ENCODE measurements at regions not wholly inside any gene's neighbourhood (a gene's known extent, or its start where the extent isn't known, plus 50 kb on each side); places are given as distances from the start of the nearest gene placed in this dataset.

DNA sequence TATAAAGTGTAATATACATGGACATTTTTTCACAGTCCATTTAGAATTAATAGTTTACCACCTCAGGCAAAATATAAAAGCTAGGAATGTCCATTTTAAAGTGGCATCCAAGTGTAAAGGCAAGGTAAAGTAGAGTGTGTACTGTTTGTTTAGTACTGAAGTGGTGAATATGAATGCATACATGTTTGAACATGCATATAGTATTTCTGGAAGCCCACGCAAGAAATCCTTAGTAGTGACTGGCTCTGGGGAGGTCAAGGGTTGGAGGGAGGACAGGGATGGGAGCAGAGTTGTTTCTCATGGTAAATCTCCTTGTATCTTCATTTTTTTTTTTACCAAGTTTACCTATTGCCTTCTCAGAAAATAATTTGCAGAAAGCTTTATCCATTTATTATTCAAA lies 129.2 kb downstream of the UNC5CL start:
- no peak for DNase-seq (ENCODE audit: low read depth in 2 of 2)

- no peak for DNase-seq (ENCODE audit: low read depth in 2 of 2)
Observed at GRCh38 chr6:40907198-40907701, 131.8 kb downstream of the UNC5CL start.

DNA sequence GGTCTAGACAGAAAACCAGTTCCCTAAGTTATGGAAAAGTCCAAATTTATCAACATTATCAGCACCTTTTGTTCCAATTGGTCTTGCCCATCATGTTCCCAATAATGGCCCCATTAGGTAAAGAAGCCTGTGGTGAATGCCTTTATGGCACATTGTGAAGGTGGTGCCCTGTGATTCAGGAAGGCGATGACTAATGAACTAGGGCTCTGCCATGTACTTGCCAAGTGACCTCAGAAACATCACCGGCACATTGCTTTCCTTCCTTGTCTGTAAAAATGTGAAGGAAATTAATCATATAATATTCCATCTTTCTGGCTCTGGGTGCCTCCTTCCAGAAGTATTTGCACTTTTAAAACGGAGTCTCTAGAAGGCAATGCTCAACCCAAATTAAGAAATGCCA lies 132.3 kb downstream of the UNC5CL start:
- DNase-seq (ENCODE audit: low read depth in 2 of 2) = no peak

DNA sequence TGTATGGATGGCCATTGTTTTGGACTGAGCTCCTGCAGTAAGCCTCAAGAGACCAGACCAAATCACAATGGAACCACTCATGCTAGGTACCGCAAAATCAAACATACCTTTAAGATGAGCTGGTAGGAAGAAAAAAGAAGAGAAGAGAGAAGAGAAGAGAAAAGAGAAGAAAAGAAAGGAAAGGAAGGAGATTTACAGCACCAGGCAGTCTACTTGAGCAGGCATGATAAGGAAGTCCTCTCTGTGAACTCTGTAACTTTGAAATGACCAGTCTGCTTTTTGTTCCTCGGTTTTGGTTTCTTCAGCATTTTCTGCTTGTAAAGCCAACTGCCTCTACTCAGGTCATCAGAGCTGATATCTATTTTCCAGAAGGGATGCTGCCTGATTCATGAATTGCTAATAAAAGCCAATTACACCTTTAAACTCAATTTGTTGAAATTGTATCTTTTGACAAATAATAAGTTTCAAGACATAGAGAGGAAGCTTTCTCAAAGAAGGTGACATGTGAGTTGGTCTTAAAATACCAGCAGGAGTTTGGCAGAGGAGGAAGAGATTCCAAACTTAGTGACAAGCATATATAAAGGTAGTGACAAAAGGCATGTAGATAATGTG lies 134.3 kb downstream of the UNC5CL start:
- DNase-seq (ENCODE audit: low read depth in 2 of 2) = no peak

GRCh38 chr6:40903456-40903855 lies 135.6 kb downstream of the UNC5CL start:
- no peak for DNase-seq (ENCODE audit: low read depth in 2 of 2)

GRCh38 chr6:40901322-40902055 lies 137.5 kb downstream of the UNC5CL start:
- no peak for DNase-seq (ENCODE audit: low read depth in 2 of 2)

GRCh38 chr6:40900791-40901190 lies 138.2 kb downstream of the UNC5CL start:
- DNase-seq (ENCODE audit: low read depth in 2 of 2) = no peak

- no peak for DNase-seq (ENCODE audit: low read depth in 2 of 2)
Observed at GRCh38 chr6:40899684-40900155, 139.3 kb downstream of the UNC5CL start.

- DNase-seq (ENCODE audit: low read depth in 2 of 2) = no peak
Observed at GRCh38 chr6:40898073-40898472, 140.9 kb downstream of the UNC5CL start.

DNA sequence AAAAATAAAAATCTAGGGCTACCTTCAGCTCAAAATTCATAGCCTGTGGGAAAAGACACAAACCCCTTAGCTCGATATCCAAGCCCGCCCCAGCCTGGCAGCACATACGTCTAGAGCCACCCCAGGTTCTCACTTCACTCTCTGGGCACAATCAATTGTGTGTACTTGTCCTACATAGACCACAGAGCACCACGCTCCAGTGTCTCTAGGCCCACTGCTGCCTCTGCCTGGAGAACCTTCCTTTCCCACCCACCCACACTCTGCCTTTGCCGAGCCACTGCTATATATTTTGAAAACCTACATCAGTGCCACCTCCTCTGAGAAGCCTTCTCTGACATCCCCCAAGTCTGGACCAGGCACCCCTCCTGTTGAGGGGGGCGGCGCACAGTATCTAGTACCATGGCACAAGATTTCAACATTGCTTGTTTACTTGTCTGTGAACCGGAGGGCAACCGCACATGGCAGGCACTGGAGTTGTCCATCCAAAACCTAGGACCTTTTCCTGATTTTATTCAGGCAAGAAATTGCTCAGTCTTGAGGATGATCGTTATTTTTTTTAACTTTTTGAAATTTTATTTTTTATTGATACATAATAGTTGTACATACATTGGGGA lies 141.5 kb downstream of the UNC5CL start:
- DNase-seq (ENCODE audit: low read depth in 2 of 2) = no peak

- no peak for DNase-seq (ENCODE audit: low read depth in 2 of 2)
Observed at GRCh38 chr6:40896696-40897095, 142.3 kb downstream of the UNC5CL start.

- no peak for DNase-seq (ENCODE audit: low read depth in 2 of 2)
Observed at GRCh38 chr6:40894962-40895799, 143.8 kb downstream of the UNC5CL start.

- no peak for DNase-seq (ENCODE audit: low read depth in 2 of 2)
Observed at GRCh38 chr6:40893021-40893420, 146.0 kb downstream of the UNC5CL start.

DNA sequence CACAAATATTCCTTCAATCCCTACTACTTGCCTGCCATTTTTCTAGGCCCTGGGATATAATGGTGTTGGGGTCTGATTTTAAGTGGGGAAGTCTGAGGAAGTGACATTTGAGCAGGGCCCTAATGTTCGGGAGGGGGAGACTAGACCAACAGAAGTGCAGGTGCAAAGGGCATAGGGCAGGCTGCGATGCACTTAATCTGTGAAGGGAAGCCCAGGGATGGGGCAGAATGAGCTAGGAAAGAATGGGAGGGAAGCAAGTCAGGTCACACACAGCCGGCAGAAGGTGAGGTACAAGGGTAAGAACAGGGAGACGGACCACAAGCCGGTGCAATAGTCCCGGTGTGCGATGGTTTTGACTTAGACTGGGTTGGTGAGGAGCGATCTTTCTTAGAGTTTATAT lies 146.8 kb downstream of the UNC5CL start:
- DNase-seq (ENCODE audit: low read depth in 2 of 2) = no peak

DNA sequence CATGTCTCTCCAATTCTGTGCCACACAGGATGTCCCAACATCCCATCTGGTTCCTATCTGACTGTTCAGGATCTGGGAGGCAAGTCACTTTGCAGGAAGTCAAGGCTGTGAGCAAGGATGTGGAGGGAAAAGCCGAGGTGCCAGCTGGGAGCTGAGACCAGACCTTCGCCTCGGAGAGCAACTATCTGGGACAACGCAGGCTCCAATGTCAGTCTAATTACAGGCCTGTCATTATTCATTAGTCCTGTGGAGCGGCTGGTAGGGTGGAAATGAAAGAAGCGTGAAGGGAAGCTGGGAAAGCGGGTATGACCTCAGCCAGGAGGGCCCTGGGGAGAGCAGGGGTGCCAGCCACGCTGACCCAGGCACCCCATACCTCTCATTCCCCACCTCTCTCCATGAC lies 147.3 kb downstream of the UNC5CL start:
- no peak for DNase-seq (ENCODE audit: low read depth in 2 of 2)

DNA sequence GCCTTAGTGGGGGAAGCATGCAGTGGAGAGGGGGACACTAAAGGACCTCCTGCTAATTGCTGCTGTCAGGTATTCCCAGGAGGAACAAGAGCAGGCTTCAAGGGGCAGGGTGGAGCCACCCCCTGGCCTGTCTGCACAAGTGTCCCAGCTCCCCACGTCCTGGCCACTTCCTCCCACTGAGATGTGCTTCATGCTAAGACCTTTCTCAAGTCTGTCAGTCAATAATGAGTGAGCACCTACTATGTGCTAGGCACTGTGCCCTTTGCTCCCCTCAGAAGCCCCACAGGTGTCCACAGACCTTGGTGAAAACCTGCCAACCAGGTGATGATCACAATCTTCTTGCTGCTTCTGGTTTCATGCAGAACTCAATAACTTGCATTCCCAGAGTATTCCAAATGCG lies 147.9 kb downstream of the UNC5CL start:
- DNase-seq (ENCODE audit: low read depth in 2 of 2) = no peak

DNA sequence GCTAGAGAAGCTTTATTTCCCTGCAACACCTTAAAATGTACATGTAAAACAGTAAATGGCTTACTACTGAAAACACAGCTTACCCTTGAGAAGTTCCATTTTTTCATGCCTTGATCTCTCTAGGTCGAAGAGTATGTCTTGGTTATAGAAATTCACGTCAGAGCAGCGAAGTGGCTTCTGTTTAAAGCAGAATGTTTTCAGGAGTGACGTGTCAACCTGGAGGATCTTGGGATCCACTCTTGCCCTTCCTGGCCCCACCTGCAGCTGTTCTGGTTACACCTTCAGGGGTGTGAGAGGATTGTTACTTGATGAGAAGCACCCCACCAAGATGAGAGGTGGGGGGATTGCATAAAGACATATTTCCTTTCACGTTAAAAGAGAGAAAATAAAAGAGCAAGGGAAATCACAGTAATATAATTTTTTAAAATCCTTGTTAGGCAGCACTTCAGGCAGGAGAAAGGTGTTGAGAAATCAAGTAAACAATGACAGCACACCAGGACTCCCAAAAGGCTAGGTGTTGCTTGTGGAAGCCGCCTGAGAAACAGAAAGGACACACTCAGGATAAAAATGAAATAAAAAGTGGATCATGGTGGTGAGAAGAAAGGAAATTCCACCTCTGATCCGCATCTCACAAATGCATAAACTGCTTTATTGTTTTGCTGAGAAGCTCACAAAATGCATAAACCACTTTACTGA lies 149.7 kb downstream of the UNC5CL start:
- no peak for DNase-seq (ENCODE audit: low read depth in 2 of 2)

- no peak for DNase-seq (ENCODE audit: low read depth in 2 of 2)
Observed at GRCh38 chr6:40888456-40888990, 150.5 kb downstream of the UNC5CL start.

DNA sequence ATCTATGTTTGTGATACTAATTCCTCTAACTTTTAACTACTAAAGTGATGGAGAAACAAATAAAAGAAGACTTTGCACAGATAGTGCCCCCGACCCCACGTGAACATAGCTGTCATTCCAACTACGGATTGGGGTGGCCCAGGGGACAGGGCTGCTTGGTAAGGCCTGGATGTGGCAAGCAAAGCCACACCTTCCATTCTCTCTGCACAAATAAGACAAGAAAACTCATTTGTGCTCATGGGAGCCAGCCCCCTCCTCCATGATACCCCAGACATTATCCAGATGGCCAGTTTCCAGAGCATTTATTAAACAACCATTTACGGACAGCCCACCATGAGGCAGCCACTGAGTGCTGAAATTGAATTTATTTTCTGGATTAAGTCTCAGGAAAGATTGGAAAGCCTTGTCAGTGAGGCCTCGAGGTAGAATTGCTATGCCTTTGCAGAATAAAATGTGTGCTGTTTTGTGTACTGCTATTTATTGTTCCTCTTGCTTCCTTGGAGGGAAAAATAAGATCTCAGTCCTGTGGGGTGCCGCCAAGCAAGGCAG lies 151.2 kb downstream of the UNC5CL start:
- DNase-seq (ENCODE audit: low read depth in 2 of 2) = no peak

- DNase-seq (ENCODE audit: low read depth in 2 of 2) = no peak
Observed at GRCh38 chr6:40887079-40887791, 151.8 kb downstream of the UNC5CL start.

Measured in activated CD4-positive, alpha-beta T cell treated with anti-CD3 and anti-CD28 coated beads for 24 hours (primary cell).